ENCODE measurements at regions not wholly inside any gene's neighbourhood (a gene's known extent, or its start where the extent isn't known, plus 50 kb on each side); places are given as distances from the start of the nearest gene placed in this dataset.
"Not testable (repeated sequence)": the region's sequence is repeated elsewhere in the genome, so short reads cannot be mapped to it uniquely, and the experiment has no call there.

GRCh38 chr5:17054911-17055310, 118.8 kb upstream of the MYO10 start:
- TF ChIP-seq, protein P1, sequence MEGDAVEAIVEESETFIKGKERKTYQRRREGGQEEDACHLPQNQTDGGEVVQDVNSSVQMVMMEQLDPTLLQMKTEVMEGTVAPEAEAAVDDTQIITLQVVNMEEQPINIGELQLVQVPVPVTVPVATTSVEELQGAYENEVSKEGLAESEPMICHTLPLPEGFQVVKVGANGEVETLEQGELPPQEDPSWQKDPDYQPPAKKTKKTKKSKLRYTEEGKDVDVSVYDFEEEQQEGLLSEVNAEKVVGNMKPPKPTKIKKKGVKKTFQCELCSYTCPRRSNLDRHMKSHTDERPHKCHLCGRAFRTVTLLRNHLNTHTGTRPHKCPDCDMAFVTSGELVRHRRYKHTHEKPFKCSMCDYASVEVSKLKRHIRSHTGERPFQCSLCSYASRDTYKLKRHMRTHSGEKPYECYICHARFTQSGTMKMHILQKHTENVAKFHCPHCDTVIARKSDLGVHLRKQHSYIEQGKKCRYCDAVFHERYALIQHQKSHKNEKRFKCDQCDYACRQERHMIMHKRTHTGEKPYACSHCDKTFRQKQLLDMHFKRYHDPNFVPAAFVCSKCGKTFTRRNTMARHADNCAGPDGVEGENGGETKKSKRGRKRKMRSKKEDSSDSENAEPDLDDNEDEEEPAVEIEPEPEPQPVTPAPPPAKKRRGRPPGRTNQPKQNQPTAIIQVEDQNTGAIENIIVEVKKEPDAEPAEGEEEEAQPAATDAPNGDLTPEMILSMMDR (IDR thresholded peaks at IDR 0.05) = no peak
- no peaks in the 10 kb centered on the region for H3K36me3 ChIP-seq
- intact Hi-C loops (cut with DNase I) = no loop called here
- no peaks in the 10 kb centered on the region for H3K27me3 ChIP-seq
- no peak for ATAC-seq
- WGBS, 2 donors = 79 to 90% methylated on average over 8 of the region's 8 CpGs
- peaks cover 0 to 28% (median 11%) of the 10 kb centered on the region in 9 donors for H3K4me1 ChIP-seq
- no peak overlapping the region for H3K27ac ChIP-seq
- no peaks in the 10 kb centered on the region for H3K9me3 ChIP-seq
- H3K4me3 ChIP-seq = no peak overlapping the region
- no peak for DNase-seq

DNA sequence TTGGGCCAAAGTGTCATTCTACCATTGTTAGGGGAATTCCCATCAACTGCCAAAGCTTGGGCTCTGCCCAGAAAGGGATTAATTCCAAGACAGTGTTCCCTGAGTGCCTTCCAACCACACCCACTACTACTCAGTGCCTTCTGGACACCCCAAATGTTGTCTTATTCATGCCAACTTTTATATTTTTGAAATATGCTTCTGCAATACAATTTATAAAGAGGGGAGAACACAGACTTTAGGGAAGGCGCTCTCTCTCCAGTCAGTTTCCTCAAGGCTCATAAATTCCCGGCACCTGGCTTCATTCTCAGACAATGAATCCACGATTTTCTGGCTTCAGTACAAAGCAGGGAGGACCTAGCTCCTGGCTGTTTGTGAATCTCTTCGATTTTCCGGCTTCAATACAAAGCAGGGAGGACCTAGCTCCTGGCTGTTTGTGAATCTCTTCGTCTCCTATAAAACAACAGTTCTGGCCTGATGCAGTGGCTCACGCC, 120.1 kb upstream of the MYO10 start:
- 59 to 71% methylated on average over 7 of the region's 7 CpGs for WGBS, 2 donors
- ATAC-seq (peak in 7 of 8 donors; percentile 62 to 80 (median 65)), DNase-seq (peak in 1 of 2 donors; percentile 21)
- Histone ChIP-seq H3K36me3 (no peaks in the 10 kb centered on the region), H3K4me1 (peaks cover 0 to 25% (median 11%) of the 10 kb centered on the region in 9 donors), H3K9me3 (no peaks in the 10 kb centered on the region), H3K27me3 (no peaks in the 10 kb centered on the region), H3K4me3 (no peak overlapping the region), H3K27ac (peak overlapping the region in 5 of 10 donors; percentile 30 to 72 (median 44))
- intact Hi-C loops (cut with DNase I) = no loop called here
- TF ChIP-seq, protein P1 (IDR thresholded peaks at IDR 0.05) = no peak

DNA sequence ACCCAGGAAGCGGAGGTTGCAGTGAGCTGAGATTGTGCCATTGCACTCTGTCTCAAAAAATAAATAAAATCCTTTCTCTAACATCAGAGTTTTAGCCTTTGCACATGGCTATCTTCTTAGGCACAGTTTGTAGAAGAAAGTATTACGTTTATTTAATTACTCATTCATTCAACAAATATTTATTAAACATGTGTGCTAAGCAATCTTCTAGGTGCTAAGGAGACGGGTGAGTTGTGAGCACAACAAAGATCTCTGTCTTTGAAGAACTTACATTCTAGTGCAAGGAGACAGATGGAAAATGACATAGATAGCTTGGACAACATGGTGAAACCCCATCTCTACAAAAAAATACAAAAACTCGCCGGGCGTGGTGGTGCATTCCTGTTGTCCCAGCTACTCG, 122.3 kb upstream of the MYO10 start:
- Histone ChIP-seq H3K4me1 (peaks cover 0 to 25% (median 11%) of the 10 kb centered on the region in 9 donors), H3K9me3 (no peaks in the 10 kb centered on the region), H3K4me3 (no peak overlapping the region), H3K27ac (no peak overlapping the region), H3K27me3 (no peaks in the 10 kb centered on the region), H3K36me3 (no peaks in the 10 kb centered on the region)
- 84 to 92% methylated on average over 7 of the region's 7 CpGs for WGBS, 2 donors
- ATAC-seq (no peak), DNase-seq (no peak)
- TF ChIP-seq, protein P1 (IDR thresholded peaks at IDR 0.05) = no peak
- intact Hi-C loops (cut with DNase I) = no loop called here

DNA sequence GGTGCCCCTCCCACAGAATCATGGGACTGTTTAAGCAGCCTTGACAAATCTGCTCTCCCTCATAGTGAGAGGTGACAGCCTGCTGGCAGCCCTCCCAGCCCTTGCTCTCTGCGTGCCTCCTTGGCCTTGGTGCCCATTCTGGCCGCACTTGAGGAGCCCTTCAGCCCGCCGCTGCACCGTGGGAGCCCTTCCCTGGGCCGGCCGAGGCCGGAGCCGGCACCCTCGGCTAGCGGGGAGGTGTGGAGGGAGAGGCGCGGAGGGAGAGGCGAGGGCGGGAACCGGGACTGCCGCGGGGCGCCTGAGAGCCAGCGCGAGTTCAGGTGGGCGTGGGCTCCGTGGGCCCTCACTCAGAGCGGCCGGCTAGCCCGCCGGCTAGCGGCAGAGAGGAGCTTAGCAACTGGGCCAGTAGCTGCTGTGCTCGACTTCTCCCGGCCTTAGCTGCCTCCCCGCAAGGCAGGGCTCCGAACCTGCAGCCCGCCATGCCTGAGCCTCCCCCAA, 125.9 kb upstream of the MYO10 start:
- ATAC-seq (peak in 4 of 8 donors; percentile 53 to 67 (median 60)), DNase-seq (peak in 1 of 2 donors; percentile 32)
- Histone ChIP-seq H3K4me3 (peak overlapping the region in 2 of 10 donors; percentile 15 to 29), H3K36me3 (no peaks in the 10 kb centered on the region), H3K9me3 (no peaks in the 10 kb centered on the region), H3K27me3 (no peaks in the 10 kb centered on the region), H3K4me1 (peaks cover 0 to 13% (median 0%) of the 10 kb centered on the region in 9 donors), H3K27ac (no peak overlapping the region)
- intact Hi-C loops (cut with DNase I) = no loop called here
- 84 to 89% methylated on average over 33 of the region's 33 CpGs for WGBS, 2 donors
- TF ChIP-seq, protein P1 (IDR thresholded peaks at IDR 0.05) = peak in 1 of 9 donors; percentile 50

GRCh38 chr5:17062741-17063140, 126.7 kb upstream of the MYO10 start:
- intact Hi-C loops (cut with DNase I); ATAC-seq; H3K9me3 ChIP-seq; H3K27ac ChIP-seq; H3K27me3 ChIP-seq; H3K4me1 ChIP-seq; H3K36me3 ChIP-seq; H3K4me3 ChIP-seq; DNase-seq: not testable (repeated sequence)
- 96 to 98% methylated on average over 4 of the region's 4 CpGs for WGBS, 2 donors

Data from heart right ventricle (tissue), 16 donors.